Mononuclear cell (primary cell): ENCODE measurements at regions not wholly inside any gene's neighbourhood (a gene's known extent, or its start where the extent isn't known, plus 50 kb on each side); places are given as distances from the start of the nearest gene placed in this dataset.

ENCODE experiments used
- H3K27me3 ChIP-seq: 2 replicates; pipeline ENCODE4 v1.6.0; 2011; ENCODE audit warnings: low read length, control low read depth; ENCODE audit not compliant: insufficient read depth
- H3K4me1 ChIP-seq: 2 replicates; pipeline ENCODE4 v1.5.1; 2011; ENCODE audit warnings: mild to moderate bottlenecking, low read length, control low read depth; ENCODE audit not compliant: insufficient read depth
- H3K4me3 ChIP-seq: 2 replicates; pipeline ENCODE4 v1.5.1; 2011; ENCODE audit warnings: mild to moderate bottlenecking, low read length, moderate library complexity
- H3K9me3 ChIP-seq: 2 replicates; pipeline ENCODE4 v1.5.1; 2011; ENCODE audit warnings: low read depth, mild to moderate bottlenecking, control low read depth, low read length

DNA sequence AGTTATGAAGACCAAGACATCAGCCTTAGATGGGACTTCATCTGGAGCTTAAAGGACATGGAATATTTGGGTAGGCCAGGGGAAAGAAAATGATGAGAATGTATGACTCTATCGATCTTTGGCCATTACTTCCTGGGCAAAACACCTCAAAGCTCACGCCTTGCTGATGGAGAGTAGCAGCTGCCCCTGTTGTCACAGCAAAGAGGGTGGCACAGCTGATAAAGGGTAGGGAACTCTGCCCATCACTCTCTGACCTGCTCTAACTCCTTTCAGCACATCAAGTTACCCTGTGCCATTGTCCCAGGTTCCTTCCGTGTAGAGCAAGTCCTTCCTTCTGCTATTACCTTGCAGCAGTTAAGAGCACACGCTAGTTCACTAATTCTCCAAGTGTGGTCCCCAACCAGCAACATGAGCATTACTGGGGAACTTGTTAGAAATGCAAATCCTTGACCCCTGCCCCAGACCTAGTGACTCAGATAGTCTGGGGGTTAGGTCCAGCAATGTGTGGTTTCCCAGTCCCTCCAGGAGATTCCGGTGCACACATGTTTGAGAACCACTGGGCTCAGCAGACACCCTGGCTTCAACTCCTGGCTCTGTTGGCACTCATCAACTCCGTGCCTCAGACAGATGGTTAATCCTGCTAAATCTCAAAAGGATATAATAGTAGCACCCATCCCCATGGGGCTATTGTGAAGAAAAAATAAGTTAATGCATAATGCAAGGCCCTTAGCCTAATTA lies 93.7 kb upstream of the EEA1 start:
- Histone ChIP-seq H3K9me3 (no peaks in the 10 kb centered on the region), H3K4me1 (no peaks in the 10 kb centered on the region), H3K4me3 (no peak overlapping the region), H3K27me3 (no peaks in the 10 kb centered on the region)

GRCh38 chr12:93025145-93026103 lies 96.3 kb upstream of the EEA1 start:
- Histone ChIP-seq H3K9me3 (no peaks in the 10 kb centered on the region), H3K4me1 (no peaks in the 10 kb centered on the region), H3K27me3 (no peaks in the 10 kb centered on the region), H3K4me3 (no peak overlapping the region)

GRCh38 chr12:93027041-93027440 lies 97.9 kb upstream of the EEA1 start:
- H3K9me3 ChIP-seq: no peaks in the 10 kb centered on the region

DNA sequence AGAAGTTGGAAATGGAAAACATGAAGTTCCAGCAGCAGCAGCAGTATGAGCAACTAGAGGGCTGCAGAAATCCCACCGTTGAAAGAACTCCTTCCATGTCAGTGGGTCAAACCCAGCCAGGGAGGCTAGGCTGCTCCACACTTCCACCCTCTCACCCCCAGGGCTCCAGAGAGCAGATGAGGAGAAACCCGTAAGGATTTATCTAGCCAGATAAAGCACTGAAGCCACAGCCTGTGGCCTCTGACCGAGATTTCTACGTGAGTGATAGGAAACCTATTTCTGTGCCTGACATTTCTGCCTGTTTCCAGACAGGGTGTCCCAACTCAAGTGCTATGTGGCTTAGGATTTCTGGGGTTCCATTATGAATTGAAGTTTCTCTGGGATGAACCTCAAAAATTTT lies 100.0 kb upstream of the EEA1 start:
- Histone ChIP-seq H3K27me3 (no peaks in the 10 kb centered on the region), H3K9me3 (no peaks in the 10 kb centered on the region), H3K4me3 (no peak overlapping the region), H3K4me1 (no peaks in the 10 kb centered on the region)

More at GRCh38 chr12:93027041-93027440, 97.9 kb upstream of the EEA1 start:
- no peaks in the 10 kb centered on the region for H3K27me3 ChIP-seq
- no peak overlapping the region for H3K4me3 ChIP-seq
- H3K4me1 ChIP-seq: no peaks in the 10 kb centered on the region

DNA sequence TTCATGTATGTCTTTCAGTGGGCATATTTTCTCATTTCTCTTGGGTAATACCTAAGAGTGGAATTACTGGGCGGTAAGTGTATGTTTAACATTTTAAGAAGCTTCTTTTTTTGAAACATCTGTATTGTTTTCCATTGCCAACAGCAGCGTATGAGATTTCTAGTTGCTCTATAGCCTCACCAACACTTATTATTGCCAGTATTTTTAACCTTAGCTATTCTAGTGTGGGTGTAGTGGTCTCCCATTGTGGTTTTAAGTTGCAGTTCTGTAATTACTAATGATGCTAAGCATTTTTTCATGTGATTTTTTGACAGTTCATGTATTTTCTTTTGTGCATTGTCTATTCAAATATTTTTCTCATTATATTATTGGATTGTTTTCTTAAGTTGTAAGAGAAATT lies 101.9 kb upstream of the EEA1 start:
- Histone ChIP-seq H3K9me3 (no peaks in the 10 kb centered on the region), H3K4me3 (no peak overlapping the region), H3K27me3 (no peaks in the 10 kb centered on the region), H3K4me1 (no peaks in the 10 kb centered on the region)

DNA sequence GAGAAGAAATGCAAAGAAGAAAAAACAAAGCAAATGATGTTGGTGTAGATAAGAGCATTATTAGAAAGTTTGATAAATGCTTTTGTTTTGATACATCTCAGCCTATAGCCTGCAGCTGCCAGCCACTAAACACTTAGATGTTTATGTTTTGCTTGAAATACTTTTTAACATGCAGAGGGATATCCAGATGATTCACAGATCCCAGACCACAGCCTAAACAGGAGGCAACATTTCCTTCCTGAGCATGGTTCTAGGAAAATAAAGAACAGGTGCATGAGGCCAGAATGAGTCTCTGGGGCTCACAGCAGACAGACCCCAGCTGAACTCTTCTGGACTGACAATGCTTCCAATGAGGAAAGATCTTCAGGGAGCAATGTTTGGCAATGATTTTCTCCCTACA lies 103.7 kb upstream of the EEA1 start:
- H3K9me3 ChIP-seq: no peaks in the 10 kb centered on the region

DNA sequence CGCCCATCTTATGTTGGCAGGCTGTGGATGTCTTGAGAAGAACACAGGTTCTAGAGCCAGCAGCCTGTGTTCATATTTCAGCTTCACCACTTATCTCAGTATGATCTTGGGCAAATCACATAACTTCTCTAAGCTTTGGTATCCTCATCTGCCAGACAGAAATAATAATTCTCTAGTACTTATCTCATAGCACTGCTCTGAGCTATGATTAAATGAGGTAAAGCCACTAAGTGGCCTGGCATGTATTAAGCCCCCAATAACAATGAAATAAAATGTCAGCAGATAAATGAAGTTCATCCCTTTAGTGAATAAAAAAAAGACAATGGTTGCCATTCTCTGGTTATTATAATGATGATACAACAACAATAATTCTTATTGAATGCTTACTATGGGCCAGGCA lies 104.9 kb upstream of the EEA1 start:
- no peak overlapping the region for H3K4me3 ChIP-seq

More for the DNA sequence above, 103.7 kb upstream of the EEA1 start:
- H3K27me3 ChIP-seq: no peaks in the 10 kb centered on the region
- H3K4me1 ChIP-seq: no peaks in the 10 kb centered on the region
- no peak overlapping the region for H3K4me3 ChIP-seq

DNA sequence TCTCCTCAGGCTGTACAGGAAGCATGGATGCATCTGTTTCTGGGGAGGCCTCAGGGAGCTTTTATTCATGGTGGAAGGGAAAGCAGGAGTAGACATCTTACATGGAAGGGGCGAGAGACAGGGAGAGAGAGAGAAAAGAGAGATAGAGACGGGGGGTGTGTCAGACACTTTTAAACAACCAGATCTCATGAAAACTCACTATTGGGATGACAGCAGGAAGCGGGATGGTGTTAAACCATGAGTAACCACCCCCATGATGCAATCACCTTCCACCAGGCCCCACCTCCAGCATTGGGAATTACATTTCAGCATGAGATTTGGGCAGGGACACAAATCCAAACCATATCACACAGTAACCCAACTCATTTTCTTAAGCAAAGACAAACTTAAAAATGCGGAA lies 110.0 kb upstream of the EEA1 start:
- Histone ChIP-seq H3K27me3 (no peaks in the 10 kb centered on the region), H3K9me3 (no peaks in the 10 kb centered on the region), H3K4me3 (no peak overlapping the region), H3K4me1 (no peaks in the 10 kb centered on the region)

More for the DNA sequence above, 104.9 kb upstream of the EEA1 start:
- H3K4me1 ChIP-seq: no peaks in the 10 kb centered on the region
- no peaks in the 10 kb centered on the region for H3K27me3 ChIP-seq
- H3K9me3 ChIP-seq: no peaks in the 10 kb centered on the region

GRCh38 chr12:93039930-93040329 lies 110.8 kb upstream of the EEA1 start:
- Histone ChIP-seq H3K27me3 (no peaks in the 10 kb centered on the region), H3K4me1 (no peaks in the 10 kb centered on the region), H3K9me3 (no peaks in the 10 kb centered on the region), H3K4me3 (no peak overlapping the region)

GRCh38 chr12:93040367-93040766 lies 111.3 kb upstream of the EEA1 start:
- no peaks in the 10 kb centered on the region for H3K27me3 ChIP-seq
- no peaks in the 10 kb centered on the region for H3K9me3 ChIP-seq
- H3K4me3 ChIP-seq: no peak overlapping the region
- no peaks in the 10 kb centered on the region for H3K4me1 ChIP-seq

DNA sequence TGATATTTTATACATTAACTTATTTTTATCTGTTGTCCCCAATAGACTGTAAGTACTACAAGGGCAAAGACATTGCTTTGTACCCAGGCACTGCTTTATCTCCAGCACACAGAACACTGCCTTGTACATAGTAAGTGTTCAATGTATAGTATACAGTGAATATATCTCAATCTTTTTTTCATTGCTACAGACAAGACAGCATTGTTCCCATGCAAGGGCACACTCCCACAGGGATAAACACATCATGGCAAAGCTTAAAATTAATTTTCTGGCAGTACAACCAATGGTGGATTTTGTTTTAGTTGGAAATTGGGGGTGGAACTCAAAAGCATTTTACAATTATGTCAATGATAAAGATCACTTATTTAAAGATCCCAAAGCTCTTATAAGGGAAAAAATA lies 112.3 kb upstream of the EEA1 start:
- Histone ChIP-seq H3K4me1 (no peaks in the 10 kb centered on the region), H3K27me3 (no peaks in the 10 kb centered on the region), H3K4me3 (no peak overlapping the region)

DNA sequence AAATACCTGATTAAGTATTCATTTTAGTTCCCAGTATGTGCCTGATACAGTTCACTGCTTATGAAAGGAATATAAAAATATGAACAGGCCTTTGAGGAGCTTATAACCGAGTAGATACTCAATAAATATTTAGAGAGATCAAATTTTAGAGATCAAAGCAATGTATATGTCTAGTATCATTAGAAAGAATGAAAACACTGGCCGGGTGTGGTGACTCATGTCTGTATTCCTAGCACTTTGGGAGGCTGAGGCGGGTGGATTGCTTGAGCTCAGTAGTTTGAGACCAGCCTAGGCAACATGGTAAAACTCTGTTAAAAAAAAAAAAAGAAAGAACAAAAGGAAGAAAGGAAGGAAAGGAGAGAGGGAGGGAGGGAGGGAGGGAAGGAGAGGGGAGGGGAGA lies 113.2 kb upstream of the EEA1 start:
- H3K9me3 ChIP-seq: no peaks in the 10 kb centered on the region
- H3K4me1 ChIP-seq: no peaks in the 10 kb centered on the region
- H3K27me3 ChIP-seq: no peaks in the 10 kb centered on the region
- H3K4me3 ChIP-seq: no peak overlapping the region

More for the DNA sequence above, 112.3 kb upstream of the EEA1 start:
- H3K9me3 ChIP-seq: no peaks in the 10 kb centered on the region

DNA sequence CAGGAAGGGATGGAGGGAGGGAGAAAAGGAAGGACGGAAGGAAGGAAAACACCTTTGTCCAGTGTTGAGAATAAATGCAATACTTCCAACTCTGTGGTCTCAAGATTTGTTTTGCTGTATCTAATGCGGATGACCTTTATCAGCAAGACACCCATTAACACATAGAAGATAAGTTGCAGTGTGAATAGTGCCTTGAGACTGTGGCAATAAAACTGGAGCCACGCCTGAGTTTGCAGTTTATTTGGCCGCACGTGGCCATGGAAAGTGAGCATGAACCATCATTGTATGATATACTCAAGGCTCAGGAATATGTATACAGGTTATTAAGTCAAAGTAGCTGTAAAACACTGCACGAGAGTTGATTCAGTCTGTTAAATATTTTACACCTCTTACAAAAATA lies 113.6 kb upstream of the EEA1 start:
- no peaks in the 10 kb centered on the region for H3K4me1 ChIP-seq
- H3K27me3 ChIP-seq: no peaks in the 10 kb centered on the region
- no peak overlapping the region for H3K4me3 ChIP-seq

DNA sequence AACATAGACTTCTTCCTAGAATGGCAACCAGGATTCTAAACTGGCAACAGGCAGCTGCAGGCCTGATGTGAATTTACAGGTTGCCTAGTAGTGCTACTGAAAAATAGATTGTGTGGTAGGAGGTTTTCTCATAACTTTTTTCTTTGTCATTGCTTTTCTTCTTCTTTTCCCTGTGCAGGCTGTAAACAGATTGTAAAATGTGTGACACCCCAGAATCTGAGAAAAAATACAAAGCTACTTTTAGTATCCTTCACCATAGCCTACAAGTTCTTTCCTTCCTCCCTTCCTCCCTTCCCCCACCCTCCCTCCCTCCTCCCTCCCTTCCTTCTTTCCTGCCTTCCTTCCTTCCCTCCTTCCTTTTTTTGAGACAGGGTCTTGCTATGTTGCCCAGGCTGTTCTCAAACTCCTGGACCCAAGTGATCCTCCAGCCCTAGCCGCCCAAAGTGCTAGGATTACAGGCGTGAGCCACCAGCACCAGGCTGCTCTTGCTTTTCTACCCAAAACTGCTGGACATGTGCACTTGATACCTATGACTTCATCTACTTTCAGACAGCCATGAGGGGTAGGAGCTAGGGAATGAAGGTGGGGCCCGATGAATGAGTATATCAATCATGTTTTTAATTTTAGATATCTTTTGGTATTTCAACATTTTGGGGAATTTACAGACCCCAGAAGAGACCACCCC lies 114.2 kb upstream of the EEA1 start:
- no peaks in the 10 kb centered on the region for H3K9me3 ChIP-seq

More for the DNA sequence above, 113.6 kb upstream of the EEA1 start:
- H3K9me3 ChIP-seq: no peaks in the 10 kb centered on the region

DNA sequence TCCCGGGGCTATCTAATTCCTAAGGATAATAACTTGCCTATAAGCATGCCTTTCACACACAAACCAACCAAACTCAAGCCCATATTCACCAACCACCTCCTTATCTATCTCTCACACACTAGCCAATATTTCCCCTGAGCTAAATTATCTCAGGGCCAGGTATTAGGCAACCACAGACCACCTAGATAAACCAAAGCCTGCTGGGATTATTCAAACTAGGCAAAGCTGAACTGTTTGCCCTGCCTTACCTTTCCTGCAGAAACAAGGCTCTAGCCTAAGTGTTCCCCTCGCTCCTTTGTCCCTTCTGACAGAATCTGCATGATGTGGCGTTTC lies 114.7 kb upstream of the EEA1 start:
- H3K9me3 ChIP-seq: no peaks in the 10 kb centered on the region
- no peaks in the 10 kb centered on the region for H3K4me1 ChIP-seq
- no peak overlapping the region for H3K4me3 ChIP-seq
- no peaks in the 10 kb centered on the region for H3K27me3 ChIP-seq

More for the DNA sequence above, 114.2 kb upstream of the EEA1 start:
- no peaks in the 10 kb centered on the region for H3K27me3 ChIP-seq
- H3K4me3 ChIP-seq: no peak overlapping the region
- no peaks in the 10 kb centered on the region for H3K4me1 ChIP-seq
